ENCODE measurements at regions not wholly inside any gene's neighbourhood (a gene's known extent, or its start where the extent isn't known, plus 50 kb on each side); places are given as distances from the start of the nearest gene placed in this dataset.

DNA sequence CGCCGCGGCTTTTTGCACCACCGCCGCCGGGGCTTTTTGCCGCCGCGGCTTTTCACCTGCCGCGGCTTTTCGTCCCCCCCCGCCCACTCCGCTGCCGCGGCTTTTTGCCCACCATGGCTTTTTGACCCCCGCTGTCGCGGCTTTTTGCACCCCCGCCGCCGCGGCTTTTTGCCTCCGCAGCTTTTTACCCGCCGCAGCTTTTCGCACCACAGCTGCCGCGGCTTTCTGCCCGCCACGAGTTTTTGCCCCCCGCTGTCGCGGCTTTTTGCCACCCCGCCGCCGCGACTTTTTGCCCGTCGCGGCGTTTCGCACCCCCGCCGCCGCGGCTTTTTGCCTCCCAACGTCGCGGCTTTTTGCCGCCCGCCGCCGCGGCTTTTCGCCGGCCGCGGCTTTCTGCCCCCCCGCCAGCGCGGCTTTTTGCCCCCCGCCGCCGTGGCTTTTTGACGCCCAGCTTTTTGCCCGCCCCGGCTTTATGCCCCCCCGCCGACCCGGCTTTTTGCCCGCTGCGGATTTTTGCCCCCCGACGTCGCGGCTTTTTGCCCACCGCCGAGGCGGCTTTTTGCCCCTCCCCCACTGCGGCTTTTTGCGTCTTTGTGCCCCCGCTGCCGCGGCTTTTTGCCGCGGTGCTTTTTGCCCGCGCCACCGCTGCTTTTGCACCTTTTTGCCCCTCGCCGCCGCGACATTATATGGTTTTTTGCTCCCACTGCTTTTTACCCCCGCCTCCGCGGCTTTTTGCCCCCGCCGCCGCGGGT is 1343.6 kb downstream of the TP53TG3F start:
- no peak for TF ChIP-seq CREB1 (IDR thresholded peaks at IDR 0.05; ENCODE audit: low read depth)
- TF ChIP-seq ESRRA (IDR thresholded peaks at IDR 0.05; ENCODE audit: low read length), result no peak
- TF ChIP-seq, protein P1, sequence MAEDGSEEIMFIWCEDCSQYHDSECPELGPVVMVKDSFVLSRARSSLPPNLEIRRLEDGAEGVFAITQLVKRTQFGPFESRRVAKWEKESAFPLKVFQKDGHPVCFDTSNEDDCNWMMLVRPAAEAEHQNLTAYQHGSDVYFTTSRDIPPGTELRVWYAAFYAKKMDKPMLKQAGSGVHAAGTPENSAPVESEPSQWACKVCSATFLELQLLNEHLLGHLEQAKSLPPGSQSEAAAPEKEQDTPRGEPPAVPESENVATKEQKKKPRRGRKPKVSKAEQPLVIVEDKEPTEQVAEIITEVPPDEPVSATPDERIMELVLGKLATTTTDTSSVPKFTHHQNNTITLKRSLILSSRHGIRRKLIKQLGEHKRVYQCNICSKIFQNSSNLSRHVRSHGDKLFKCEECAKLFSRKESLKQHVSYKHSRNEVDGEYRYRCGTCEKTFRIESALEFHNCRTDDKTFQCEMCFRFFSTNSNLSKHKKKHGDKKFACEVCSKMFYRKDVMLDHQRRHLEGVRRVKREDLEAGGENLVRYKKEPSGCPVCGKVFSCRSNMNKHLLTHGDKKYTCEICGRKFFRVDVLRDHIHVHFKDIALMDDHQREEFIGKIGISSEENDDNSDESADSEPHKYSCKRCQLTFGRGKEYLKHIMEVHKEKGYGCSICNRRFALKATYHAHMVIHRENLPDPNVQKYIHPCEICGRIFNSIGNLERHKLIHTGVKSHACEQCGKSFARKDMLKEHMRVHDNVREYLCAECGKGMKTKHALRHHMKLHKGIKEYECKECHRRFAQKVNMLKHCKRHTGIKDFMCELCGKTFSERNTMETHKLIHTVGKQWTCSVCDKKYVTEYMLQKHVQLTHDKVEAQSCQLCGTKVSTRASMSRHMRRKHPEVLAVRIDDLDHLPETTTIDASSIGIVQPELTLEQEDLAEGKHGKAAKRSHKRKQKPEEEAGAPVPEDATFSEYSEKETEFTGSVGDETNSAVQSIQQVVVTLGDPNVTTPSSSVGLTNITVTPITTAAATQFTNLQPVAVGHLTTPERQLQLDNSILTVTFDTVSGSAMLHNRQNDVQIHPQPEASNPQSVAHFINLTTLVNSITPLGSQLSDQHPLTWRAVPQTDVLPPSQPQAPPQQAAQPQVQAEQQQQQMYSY (CRISPR knock-in tag; IDR thresholded peaks at IDR 0.05), result no peak
- TF ChIP-seq, protein P2, sequence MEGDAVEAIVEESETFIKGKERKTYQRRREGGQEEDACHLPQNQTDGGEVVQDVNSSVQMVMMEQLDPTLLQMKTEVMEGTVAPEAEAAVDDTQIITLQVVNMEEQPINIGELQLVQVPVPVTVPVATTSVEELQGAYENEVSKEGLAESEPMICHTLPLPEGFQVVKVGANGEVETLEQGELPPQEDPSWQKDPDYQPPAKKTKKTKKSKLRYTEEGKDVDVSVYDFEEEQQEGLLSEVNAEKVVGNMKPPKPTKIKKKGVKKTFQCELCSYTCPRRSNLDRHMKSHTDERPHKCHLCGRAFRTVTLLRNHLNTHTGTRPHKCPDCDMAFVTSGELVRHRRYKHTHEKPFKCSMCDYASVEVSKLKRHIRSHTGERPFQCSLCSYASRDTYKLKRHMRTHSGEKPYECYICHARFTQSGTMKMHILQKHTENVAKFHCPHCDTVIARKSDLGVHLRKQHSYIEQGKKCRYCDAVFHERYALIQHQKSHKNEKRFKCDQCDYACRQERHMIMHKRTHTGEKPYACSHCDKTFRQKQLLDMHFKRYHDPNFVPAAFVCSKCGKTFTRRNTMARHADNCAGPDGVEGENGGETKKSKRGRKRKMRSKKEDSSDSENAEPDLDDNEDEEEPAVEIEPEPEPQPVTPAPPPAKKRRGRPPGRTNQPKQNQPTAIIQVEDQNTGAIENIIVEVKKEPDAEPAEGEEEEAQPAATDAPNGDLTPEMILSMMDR (IDR thresholded peaks at IDR 0.05 in 2 of 3, conservative IDR thresholded peaks at IDR 0.05 in 1 of 3; ENCODE audit: control insufficient read depth in 2 of 3, extremely low read depth in 1 of 3, insufficient read depth in 1 of 3, low read depth in 3 of 3, low read length in 3 of 3), result no peak
- TF ChIP-seq SPI1 (IDR thresholded peaks at IDR 0.05; ENCODE audit: borderline replicate concordance, insufficient read depth, low read depth, low read length), result no peak
- TF ChIP-seq FOS (IDR thresholded peaks at IDR 0.05; ENCODE audit: borderline replicate concordance, extremely low read depth, insufficient read length), result no peak
- TF ChIP-seq, protein P3, sequence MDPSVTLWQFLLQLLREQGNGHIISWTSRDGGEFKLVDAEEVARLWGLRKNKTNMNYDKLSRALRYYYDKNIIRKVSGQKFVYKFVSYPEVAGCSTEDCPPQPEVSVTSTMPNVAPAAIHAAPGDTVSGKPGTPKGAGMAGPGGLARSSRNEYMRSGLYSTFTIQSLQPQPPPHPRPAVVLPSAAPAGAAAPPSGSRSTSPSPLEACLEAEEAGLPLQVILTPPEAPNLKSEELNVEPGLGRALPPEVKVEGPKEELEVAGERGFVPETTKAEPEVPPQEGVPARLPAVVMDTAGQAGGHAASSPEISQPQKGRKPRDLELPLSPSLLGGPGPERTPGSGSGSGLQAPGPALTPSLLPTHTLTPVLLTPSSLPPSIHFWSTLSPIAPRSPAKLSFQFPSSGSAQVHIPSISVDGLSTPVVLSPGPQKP (IDR thresholded peaks at IDR 0.05; ENCODE audit: low read depth, low read length), result no peak
- TF ChIP-seq SIN3A (IDR thresholded peaks at IDR 0.05; ENCODE audit: low read depth, low read length), result no peak
- TF ChIP-seq, protein P4, sequence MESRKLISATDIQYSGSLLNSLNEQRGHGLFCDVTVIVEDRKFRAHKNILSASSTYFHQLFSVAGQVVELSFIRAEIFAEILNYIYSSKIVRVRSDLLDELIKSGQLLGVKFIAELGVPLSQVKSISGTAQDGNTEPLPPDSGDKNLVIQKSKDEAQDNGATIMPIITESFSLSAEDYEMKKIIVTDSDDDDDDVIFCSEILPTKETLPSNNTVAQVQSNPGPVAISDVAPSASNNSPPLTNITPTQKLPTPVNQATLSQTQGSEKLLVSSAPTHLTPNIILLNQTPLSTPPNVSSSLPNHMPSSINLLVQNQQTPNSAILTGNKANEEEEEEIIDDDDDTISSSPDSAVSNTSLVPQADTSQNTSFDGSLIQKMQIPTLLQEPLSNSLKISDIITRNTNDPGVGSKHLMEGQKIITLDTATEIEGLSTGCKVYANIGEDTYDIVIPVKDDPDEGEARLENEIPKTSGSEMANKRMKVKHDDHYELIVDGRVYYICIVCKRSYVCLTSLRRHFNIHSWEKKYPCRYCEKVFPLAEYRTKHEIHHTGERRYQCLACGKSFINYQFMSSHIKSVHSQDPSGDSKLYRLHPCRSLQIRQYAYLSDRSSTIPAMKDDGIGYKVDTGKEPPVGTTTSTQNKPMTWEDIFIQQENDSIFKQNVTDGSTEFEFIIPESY (IDR thresholded peaks at IDR 0.05), result no peak
- TF ChIP-seq POLR2A (IDR thresholded peaks at IDR 0.05; ENCODE audit: low read depth, low read length), result no peak
- TF ChIP-seq EZH2 (IDR thresholded peaks at IDR 0.05; ENCODE audit: borderline replicate concordance, control insufficient read depth, low read depth, low read length), result no peak
- no peak for TF ChIP-seq ZNF24 (IDR thresholded peaks at IDR 0.05)
- TF ChIP-seq, protein P5, sequence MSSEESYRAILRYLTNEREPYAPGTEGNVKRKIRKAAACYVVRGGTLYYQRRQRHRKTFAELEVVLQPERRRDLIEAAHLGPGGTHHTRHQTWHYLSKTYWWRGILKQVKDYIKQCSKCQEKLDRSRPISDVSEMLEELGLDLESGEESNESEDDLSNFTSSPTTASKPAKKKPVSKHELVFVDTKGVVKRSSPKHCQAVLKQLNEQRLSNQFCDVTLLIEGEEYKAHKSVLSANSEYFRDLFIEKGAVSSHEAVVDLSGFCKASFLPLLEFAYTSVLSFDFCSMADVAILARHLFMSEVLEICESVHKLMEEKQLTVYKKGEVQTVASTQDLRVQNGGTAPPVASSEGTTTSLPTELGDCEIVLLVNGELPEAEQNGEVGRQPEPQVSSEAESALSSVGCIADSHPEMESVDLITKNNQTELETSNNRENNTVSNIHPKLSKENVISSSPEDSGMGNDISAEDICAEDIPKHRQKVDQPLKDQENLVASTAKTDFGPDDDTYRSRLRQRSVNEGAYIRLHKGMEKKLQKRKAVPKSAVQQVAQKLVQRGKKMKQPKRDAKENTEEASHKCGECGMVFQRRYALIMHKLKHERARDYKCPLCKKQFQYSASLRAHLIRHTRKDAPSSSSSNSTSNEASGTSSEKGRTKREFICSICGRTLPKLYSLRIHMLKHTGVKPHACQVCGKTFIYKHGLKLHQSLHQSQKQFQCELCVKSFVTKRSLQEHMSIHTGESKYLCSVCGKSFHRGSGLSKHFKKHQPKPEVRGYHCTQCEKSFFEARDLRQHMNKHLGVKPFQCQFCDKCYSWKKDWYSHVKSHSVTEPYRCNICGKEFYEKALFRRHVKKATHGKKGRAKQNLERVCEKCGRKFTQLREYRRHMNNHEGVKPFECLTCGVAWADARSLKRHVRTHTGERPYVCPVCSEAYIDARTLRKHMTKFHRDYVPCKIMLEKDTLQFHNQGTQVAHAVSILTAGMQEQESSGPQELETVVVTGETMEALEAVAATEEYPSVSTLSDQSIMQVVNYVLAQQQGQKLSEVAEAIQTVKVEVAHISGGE (CRISPR knock-in tag; IDR thresholded peaks at IDR 0.05), result no peak

Measured in GM12878 (cell line).